H1 (cell line): ENCODE measurements at regions not wholly inside any gene's neighbourhood (a gene's known extent, or its start where the extent isn't known, plus 50 kb on each side); places are given as distances from the start of the nearest gene placed in this dataset.

Experiments used
- ASH2L ChIP-seq: fragments of 200-600, 300-600 bp; sonication (generic); IDR thresholded peaks from one replicate; pipeline ENCODE4 v1.7.1; 2017; ENCODE audit warnings: low read length
- CBX8 ChIP-seq: fragments of 300-800, 300-1000 bp; sonication (generic); IDR thresholded peaks from 2 replicates; pipeline ENCODE4 v1.7.1; 2016; ENCODE audit warnings: low read depth, low read length, borderline replicate concordance
- CREB1 ChIP-seq: IDR thresholded peaks from 2 replicates; pipeline ENCODE4 v1.6.1; 2012; ENCODE audit warnings: inconsistent platforms
- CTCF ChIP-seq, 3 experiments: IDR thresholded peaks; 1 replicate in 2 of 3; 2 replicates in 1 of 3; pipeline versions ENCODE4 v1.5.1 to v1.6.1; 2011; ENCODE audit warnings: low read length in 3 of 3, mild to moderate bottlenecking in 3 of 3, inconsistent platforms in 2 of 3, low read depth in 1 of 3, moderate library complexity in 1 of 3; ENCODE audit not compliant: insufficient read depth in 1 of 3; ENCODE audit errors: control extremely low read depth in 1 of 3
- JUN ChIP-seq: IDR thresholded peaks from 2 replicates; pipeline ENCODE4 v1.6.1; 2011; ENCODE audit warnings: low read depth, mild to moderate bottlenecking, improper control_type of control experiment, low read length
- KDM1A ChIP-seq: fragments of 200-600, 300-600 bp; sonication (generic); IDR thresholded peaks from 2 replicates; pipeline ENCODE4 v1.7.1; 2016; ENCODE audit warnings: mild to moderate bottlenecking, low read length, borderline replicate concordance
- MAX ChIP-seq: IDR thresholded peaks from 2 replicates; pipeline ENCODE4 v1.6.1; 2012; ENCODE audit warnings: inconsistent platforms
- POLR2A ChIP-seq, 2 experiments: IDR thresholded peaks; 1 replicate in 1 of 2; 2 replicates in 1 of 2; pipeline ENCODE4 v1.6.1; 2011; ENCODE audit warnings: low read depth in 2 of 2, low read length in 2 of 2, mild to moderate bottlenecking in 2 of 2; ENCODE audit errors: control extremely low read depth in 1 of 2
- RNF2 ChIP-seq: fragments of 200-900, 300-1000 bp; sonication (generic); IDR thresholded peaks from 2 replicates; pipeline ENCODE4 v1.7.1; 2016; ENCODE audit warnings: borderline replicate concordance, low read depth, mild to moderate bottlenecking, antibody characterized with exemption, low read length; ENCODE audit not compliant: poor library complexity, severe bottlenecking; ENCODE audit errors: missing control alignments
- RXRA ChIP-seq: IDR thresholded peaks from 2 replicates; pipeline ENCODE4 v1.6.1; 2011; ENCODE audit warnings: low read depth, mild to moderate bottlenecking, low read length, moderate library complexity; ENCODE audit not compliant: insufficient read depth

GRCh38 chr12:58296863-58297262 lies 355.5 kb downstream of the ATP23 start:
- no peak for TF ChIP-seq RNF2
- no peak for TF ChIP-seq CREB1
- TF ChIP-seq KDM1A = no peak
- no peak for TF ChIP-seq JUN
- no peak for TF ChIP-seq CTCF (IDR thresholded peaks at IDR 0.05; ENCODE audit: control extremely low read depth in 1 of 3, insufficient read depth in 1 of 3, low read depth in 1 of 3, low read length in 3 of 3)
- no peak for TF ChIP-seq ASH2L
- TF ChIP-seq MAX = no peak
- TF ChIP-seq POLR2A (IDR thresholded peaks at IDR 0.05; ENCODE audit: control extremely low read depth in 1 of 2, low read depth in 2 of 2, low read length in 2 of 2) = no peak
- no peak for TF ChIP-seq RXRA
- TF ChIP-seq CBX8 = no peak
